ENCODE measurements at regions not wholly inside any gene's neighbourhood (a gene's known extent, or its start where the extent isn't known, plus 50 kb on each side); places are given as distances from the start of the nearest gene placed in this dataset.
"Not testable (repeated sequence)": the region's sequence is repeated elsewhere in the genome, so short reads cannot be mapped to it uniquely, and the experiment has no call there.

DNA sequence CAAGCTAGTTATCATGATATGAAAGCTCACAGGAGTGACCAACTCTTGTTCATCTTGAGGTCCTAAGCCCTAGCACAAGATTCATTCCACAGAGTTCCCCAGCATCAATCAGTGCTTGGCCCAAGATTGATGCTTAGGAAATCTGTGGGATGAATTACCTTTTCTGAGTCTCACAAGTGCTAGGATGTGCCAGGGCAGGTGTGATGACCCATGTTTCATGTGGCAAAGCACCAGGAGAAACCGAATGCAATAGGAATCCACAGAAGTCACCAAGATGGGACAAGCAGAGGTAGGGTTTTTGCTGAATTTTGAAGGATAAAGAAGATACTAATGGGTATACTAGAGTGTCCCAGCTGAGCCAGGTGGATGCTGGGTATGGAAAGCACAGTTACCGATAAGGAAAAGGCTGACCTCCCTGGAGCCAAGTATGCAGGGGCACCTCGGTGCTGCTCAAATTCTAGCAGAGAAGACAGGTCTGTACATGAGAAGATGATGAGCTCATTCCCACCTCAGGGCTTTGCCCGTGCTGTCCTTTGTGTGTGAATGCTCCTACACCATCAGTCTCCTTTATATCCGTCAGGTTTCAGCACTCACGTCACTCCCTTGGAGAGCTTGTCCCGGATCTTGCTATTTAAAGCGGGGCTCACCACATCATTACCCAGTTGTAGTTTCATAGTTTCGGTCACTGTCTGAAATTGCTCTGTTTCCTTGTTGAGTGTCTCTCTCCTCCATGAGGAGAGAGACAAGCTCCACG, 168.9 kb upstream of the TSC22D1 start:
- no peak for DNase-seq

DNA sequence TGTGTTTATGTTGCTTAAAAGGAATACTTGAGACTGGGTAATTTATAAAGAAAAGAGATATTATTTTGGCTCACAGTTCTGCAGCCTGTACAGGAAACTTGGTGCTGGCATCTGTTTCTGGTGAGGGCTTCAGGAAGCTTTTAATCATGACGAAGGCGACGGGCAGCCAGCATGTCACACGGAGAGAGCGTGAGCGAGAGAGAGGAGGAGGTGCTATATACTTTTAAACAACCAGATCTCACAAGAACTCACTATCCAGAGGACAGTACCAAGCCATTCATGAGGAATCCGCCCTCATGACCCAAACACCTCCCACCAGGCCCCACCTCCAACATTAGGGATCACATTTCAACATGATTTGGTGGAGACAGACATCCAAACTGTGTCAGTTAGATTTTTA, 163.4 kb upstream of the TSC22D1 start:
- DNase-seq, result no peak

DNA sequence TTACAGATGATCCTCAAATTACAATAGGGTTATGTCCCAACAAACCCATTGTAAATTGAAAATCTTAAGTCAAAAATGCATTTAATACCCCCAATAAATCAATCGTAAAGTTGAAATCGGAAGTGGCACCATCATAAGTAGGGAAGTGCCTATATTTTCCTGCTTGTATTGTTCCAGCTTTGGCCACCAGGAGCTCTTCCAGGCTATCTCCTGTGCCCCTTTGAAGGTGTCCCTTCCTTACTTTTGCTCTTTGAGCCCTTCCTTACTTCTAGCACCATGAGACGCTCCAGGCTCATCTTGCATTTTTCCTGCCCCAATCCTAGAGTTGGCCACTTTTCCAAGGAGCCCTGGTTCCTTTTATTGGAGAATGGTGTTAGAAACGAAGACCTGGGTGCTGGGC, 163.0 kb upstream of the TSC22D1 start:
- no peak for DNase-seq

DNA sequence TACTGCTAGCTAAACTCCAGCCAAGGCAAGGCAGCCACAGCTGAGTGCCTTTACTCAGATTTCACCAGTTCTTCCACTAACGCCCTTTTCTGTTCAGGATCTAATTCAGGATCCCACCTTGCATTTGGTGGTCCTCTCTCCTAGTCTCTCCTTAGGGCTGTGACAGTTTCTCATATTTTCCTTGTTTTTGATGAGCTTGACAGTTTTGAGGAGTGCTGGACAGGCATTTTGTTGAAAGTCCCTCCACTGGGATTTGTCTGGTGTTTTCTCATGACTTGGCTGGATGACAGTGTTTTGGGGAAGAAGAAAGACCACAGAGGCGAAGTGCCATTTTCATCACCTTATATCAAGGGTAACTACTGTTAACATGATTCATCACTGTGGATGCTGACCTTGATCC, 162.3 kb upstream of the TSC22D1 start:
- no peak for DNase-seq

DNA sequence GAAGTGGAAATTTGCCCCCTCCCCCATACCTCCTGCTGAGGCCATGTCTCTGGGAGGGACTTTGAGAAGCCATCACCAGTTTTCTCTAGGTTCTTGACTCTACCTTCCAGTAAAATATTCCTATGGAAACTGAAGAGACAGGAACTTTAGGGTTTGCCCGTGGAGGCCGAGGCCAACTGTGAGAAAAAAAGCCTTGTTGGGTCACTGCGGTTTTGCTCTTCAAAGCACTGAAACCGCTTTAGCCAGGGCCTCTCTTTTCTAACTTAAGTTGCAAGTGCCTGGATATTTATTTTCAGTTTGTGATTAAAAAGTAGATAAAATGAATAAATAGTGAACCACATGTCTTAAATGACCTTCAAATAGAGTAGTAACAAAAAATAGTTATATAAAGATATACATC, 159.7 kb upstream of the TSC22D1 start:
- DNase-seq, result no peak

DNA sequence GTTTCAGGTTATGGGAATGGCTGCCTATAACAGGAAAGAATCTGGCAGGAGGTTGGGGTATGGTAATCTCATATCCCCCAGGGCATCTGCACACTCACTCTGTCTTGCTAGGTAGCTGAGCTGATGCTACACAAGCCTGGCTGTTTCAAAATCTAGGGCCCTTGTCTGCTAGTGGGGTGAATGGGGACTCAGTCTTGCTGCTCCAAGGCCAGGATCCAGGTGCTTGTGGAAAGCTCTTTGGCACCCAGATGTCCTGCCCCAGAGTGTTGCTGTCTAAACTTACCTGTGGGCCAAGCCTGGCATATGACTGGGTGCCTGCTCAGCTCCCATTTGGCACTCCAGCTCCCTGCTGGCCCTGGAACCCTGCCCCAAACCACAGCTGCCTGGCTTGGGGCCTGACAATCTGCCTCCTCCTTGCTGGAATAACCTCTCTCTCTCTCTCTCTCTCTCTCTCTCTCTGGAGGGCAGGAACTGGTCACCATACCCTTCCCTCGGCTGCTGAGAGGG, 158.1 kb upstream of the TSC22D1 start:
- peak; percentile 78 for DNase-seq

DNA sequence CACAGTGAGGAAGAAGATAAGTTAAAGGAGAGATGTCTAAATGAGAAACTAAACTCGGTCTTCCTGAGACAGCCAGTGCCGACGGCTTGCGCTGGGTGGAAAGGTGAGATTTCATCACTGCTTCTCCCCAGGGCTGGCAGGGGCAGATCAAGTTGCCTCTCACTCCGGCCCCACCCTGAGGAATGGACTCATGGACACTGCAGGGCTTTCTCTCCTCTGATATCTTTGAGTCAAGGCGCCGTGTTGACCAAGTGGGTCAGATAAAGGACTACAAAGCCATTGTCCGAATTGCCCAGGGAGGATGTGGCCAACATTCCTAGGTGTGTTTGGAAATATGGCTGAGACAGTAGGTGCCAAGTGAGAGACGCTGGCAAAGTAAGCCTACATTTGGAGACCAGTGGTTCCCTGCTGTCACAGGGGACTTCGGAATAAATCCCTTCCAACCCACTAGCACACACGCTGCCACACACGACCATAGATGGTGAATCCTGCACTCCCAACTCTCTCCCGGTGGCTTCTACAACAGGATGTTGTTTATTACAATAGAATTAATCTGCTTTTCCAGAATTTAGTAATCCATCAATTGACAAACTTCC, 156.5 kb upstream of the TSC22D1 start:
- no peak for DNase-seq

DNA sequence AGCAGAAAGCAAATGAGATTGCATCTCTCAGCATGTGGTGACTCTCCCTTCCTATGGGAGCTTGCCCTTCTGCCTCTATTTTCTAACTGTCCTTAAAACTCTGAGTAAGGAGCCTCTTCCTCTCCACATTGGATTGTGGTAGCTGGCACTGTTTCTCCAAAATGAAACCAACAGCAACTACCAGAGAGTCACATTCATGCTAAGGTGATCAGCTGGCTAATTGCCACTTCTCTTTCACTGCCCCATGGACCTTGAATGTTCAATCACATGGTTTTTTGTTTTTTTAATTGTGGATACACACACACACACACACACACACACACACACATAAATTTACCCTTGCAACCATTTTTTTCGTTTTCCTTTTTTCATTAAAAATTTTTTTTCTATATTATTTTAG, 154.7 kb upstream of the TSC22D1 start:
- no peak for DNase-seq

DNA sequence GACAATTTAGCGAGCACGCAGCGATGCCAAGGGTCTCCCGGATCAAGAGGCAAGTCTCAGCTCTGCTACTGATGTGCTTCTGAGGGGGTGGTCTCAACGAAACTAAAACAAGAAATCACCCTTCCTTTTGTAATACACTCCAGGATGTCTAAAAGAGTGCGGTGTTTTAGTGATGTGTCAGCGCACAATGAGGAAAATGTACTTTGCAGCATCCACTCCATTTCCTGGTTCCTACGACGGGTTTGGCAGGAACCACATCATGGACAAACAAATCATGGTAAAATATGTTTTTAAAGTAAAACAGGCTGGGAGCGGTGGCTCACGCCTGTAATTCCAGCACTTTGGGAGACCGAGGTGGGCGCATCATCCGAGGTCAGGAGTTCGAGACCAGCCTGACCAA, 154.0 kb upstream of the TSC22D1 start:
- no peak for DNase-seq

DNA sequence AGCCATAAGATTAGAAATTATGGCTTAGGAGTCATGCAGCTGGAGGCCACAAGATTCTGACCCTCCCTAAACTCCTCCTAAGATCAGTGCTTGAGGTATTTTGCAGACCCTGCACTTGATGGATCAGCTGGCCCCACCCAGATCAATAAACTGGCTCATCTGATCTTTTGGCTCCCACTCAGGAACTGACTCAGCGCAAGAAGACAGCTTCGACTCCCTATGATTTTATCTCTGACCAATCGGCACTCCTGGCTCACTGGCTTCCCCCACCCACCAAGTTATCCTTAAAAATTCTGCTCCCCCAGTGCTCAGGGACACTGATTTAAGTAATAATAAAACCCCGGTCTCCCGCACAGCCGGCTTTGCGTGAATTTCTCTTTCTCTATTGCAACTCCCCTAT, 151.5 kb upstream of the TSC22D1 start:
- not testable (repeated sequence) for DNase-seq

DNA sequence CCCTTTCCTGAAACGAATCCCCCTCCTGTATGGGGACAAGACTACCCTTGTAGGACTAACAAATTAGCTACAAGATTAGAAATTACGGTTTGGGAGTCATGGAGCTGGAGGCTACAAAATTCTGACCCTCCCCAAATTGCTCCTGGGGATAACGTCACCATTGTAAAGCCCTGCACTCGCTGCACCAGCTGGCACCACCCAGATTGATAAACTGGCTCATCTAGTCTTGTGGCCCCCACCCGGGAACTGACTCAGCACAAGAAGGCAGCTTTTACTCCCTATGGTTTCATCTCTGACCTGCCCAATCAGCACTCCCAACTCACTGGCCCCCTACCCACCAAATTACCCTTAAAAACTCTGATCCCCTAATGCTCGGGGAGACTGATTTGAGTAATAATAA, 150.6 kb upstream of the TSC22D1 start:
- DNase-seq, result no peak

DNA sequence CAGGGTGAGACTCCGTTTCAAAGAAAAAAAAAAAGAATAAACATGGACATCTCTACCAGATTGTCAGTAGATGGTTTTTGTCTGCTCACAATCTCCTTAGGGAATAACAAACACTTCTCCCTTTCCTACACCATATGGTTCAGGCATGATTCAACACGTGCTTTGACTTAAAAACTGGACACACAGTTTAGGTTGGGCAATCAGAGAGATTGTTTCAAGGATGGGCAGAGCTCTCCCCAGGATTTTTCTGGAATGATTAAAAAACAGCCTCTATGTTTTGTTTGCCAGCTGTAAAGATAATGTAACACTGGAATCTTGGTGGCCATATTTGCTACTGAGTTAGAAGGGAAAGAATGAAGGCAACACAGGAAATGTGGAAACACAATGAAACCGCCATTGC, 150.1 kb upstream of the TSC22D1 start:
- DNase-seq, result no peak

DNA sequence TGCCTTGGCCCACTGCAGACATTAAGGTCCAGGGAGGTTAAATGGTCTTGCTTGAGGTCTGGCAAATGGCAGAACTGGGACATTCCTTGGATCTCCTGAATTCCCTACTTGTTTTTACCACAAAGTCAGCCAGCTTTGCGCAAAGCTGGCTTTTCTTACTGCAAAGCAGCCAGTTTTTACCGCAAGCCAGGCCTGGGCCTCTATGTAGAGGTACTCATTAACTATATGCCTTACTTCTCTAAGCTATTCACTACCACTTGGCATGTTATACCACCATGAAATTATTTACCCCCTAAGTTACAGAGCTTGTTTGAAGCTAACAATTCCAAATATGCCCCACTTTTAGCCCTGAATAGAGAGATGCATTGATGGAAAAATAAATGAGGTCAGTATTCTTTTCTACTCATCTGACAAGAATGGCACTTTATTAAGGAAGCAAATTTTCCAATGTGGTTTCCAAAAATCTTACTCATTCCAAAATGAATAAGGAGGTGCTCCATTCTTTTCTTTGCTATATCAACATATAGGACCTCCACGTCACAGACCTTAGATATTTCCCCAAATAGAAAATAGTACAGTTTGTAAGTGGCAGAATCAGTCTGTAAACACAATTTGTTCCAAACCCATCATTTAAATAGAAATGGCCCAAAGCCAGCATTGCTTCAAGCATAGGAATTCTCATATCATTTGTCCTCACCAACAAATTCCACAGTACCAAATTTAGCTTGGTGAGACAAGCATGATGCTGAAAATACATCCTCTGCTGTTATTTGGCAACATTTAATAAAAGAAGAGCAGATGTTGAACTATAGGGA, 143.9 kb upstream of the TSC22D1 start:
- peak; percentile 76 for DNase-seq

DNA sequence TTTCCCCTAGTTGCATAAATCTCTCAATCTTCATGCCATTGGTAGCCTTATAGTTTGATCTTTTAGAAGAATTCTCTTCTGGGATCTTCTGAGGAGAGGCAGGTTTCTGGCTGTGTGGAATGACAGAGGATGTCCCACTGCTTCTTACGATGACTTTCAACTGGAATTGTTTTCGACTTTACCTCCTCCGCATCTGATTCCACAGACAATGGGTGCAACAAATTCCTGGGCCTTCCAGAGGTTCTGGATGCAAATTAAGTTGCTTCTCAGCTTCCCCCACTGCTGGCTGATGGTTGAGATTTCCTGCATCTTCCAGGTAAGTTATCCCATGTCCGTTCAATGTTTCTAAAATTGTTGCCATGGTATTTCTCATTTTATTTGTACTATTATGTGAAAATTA, 142.3 kb upstream of the TSC22D1 start:
- no peak for DNase-seq

DNA sequence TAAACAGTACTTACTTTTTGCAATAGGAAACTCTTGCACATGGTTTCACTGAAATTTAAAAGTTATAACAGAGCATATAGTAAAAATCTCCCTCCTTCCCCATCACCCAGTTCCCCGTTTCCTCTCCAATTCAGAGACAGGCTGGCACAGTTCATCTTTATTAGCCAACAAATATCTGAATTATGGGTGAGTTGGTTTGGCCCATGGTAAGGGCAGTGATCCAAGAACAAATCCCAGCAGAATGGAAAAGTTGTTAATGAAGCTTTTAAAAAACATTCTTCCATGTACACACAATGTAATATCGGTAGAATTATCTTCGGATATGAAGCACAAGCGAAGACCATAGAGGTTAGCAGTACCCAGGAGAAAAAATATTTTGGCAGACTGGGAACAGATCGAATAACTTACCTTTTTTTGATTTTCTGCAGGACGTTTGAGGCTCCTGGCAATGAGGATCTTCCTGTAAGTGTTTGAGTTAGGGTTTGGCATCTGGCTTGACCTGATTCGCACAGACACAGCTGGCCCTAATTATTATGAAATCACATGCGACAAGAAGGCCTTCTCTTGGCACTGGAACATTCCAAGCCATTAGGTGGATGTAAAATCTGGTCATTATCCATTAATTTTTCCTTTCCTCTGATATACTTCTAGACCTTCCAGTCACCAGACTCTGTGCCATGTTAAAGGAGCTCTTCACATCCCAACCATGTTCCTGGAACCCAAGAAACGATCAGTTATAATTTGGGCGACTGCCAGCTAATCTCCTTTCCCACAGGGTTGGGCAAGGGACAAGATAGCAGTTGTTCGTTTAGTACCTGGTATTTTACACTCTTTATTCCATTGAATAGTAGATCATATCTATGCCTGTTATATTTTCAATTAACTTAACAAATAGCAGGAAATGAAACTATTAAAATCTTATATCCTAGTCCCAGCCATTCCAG, 139.4 kb upstream of the TSC22D1 start:
- DNase-seq, result no peak

DNA sequence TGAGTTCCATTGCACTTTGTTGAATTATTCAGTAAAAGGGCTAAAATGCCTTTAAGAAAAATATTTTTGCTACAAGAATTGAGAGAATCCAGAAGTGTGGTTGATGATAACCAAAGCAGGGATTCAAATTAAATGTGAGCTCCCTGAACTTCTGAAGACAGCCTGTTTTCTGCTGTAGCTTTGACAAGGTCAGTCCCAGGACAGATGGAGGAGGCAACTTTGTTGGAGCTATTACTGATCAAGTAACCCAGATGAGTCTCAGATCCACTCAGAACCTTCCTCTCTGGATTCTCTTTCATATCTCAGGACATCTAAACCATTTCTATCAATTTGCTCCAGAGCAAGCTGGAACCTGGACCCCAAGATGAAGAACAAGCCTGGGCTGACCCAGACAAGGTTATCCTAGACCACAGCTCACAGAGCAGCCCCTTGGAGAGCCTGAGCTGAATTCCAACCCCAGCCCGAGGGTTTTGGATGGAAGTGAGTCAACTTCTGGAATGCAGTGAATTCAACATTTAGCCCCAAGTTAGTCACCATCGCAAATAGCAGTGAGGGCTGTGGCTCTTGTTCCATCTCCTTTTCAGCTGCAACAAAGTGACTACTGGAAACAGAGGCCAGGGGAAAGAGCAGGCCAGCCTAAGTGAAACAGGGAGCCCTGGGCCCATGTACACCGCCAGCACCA, 137.8 kb upstream of the TSC22D1 start:
- no peak for DNase-seq

DNA sequence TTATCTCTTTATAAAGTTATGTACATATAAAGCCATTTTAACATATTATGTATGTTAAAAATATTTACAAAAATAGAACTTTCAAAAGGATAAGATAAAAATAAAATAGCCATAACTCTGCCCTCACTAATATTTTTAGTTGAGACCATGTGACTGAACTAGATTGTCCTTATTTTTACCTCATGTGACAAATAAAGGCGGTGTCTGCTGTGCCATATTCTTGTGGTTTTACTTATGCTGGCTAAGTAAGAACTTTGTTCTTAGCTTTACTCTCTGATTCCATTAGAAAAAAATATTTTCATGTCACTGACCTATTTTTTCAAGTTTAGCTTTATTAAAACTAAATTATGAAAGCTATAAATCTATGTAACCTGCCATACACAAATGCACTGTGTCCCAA, 135.6 kb upstream of the TSC22D1 start:
- no peak for DNase-seq

DNA sequence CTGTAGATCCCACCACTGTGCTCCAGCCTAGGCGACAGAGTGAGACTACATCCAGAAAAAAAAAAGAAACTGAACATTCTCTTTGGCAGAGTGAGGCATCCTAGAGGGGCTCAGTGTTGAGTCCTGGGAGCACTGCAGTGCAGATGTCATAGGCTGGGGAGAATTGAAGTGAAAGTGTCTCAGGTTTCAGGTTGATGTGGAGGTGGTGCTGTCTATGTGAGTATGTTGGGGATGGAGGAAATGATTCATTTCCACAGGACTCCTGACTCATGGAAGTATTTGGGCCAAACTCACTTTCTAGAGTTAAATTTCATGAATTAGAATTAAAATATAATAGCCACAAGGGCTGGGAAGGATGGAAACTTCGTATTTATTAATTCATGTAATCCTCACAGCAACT, 134.4 kb upstream of the TSC22D1 start:
- DNase-seq, result no peak

DNA sequence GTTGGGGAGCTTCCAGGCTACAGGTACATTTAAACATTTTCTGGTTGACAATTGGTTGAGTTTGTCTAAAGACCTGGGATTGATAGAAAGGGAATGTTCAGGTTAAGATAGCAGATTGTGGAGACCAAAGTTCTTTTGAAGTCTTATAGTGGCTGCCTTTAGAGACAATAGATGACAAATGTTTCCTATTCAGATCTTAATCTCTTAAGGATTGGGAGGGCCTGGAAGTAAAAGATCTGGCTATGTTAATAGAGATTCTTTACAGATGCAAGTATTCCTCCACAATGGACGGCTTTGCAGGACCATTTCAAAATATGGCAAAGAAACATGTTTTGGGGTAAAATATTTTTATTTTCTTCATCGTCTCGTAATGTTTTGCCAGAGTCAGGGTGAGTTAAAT, 128.7 kb upstream of the TSC22D1 start:
- not testable (repeated sequence) for DNase-seq

DNA sequence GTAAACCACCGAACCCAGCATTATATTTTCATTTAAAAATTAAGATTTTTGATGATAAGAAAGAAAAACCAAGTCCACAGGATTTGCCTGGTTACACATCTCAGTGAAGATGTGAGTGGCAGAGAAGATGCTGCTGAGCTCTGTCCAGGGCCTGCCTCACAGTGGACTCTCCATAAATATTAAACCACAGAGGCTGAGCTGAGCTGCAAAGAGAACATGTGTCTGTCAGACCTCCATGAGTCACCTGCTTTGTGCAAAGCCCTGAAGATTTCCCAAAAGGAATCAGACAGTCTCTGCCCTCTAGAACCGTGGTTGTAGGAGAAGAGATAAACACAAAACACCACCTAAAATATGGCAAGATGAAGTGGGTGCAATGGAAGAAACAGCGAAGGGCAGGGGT, 127.2 kb upstream of the TSC22D1 start:
- DNase-seq, result no peak

DNA sequence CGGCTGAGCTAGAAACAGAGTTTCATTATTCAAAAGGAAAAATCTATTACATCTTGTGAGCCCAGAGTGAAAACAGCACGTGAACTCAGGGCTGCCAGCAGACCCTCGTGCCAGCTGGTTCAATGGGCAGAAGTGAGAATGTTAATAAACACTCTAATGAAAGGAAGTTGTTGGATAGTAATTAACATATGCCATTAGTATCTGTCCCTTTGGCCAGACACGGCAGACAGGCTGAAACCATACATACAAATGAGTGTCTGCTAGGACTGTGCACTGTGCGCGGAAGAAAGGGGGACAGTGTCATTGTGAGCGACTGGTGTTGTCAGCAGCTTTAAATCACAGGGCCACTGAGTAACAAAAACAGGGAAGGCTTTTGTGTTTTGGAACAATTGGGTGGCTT, 121.9 kb upstream of the TSC22D1 start:
- DNase-seq, result no peak

DNA sequence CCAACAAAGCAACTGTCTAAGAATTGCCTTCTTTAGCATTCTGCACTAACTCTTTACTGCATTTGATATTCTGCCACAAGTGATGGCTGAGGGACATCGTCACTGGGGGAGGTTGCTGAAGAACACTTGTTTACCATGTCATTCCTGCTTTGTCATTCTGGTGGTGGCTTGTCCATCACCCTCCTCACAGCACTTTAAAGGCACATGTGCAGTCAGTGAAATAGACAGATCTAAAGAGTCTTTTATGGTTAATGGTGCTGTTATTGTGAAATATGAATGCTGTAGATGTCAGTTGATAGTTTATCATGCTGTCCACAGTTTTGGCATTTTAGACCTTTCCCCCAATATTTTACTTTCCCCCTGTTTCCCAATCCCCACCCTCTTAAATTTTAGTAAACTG, 120.9 kb upstream of the TSC22D1 start:
- no peak for DNase-seq

Data from femur (tissue), 1 donor.